GM18873 (cell line): ENCODE measurements at regions not wholly inside any gene's neighbourhood (a gene's known extent, or its start where the extent isn't known, plus 50 kb on each side); places are given as distances from the start of the nearest gene placed in this dataset.

Source experiments
- ATAC-seq: cut with Tn5 transposase; IDR thresholded peaks from one replicate; pipeline ENCODE4 v1.9.1; 2021; ENCODE audit warnings: mild to moderate bottlenecking, moderate library complexity, moderate number of reproducible peaks; ENCODE audit not compliant: unreplicated experiment, low FRiP score

GRCh38 chrX:10892621-10893225 lies 218.4 kb upstream of the HCCS start:
- ATAC-seq, result no peak

- ATAC-seq, result no peak
These were observed 217.8 kb upstream of the HCCS start for GRCh38 chrX:10893366-10893765.

- no peak for ATAC-seq
These were observed 217.2 kb upstream of the HCCS start for GRCh38 chrX:10893976-10894375.

- ATAC-seq, result no peak
These were observed 213.4 kb upstream of the HCCS start for GRCh38 chrX:10897768-10898167.

GRCh38 chrX:10900585-10901289 lies 210.4 kb upstream of the HCCS start:
- no peak for ATAC-seq

DNA sequence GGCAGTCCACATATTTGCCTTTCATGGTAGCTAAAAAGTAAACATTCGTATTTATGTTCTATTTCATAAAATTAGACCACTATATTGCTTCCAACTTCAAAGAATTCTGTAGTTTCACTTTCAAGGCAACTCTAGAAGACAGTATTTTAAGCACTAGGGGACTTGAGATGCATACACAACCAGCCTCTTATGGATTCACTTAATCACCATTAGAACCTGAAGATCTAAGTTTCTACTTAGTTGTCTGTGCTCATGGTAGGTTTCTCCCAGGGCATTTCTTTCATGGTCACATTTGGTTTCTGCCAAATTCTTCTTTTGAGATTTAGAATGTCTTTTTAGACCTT lies 209.9 kb upstream of the HCCS start:
- no peak for ATAC-seq

DNA sequence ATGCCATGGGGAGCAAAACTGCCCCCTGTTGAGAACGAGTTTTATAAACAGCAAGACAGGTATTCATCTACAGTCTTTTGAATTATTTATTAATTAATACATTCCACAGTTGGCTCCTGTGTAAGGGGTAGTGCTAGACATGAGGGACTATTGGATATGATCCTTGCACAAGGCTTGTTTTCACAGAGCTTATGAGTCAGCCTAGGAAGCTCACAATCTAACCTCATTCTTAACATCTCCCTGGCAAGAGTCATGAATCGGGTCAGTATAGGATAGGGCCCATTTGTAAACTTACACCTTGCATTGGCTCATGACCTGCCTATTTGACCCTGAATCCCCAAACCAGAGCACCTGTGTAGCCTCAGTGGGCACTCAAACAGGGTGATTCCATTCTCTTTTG lies 209.1 kb upstream of the HCCS start:
- ATAC-seq, result no peak

GRCh38 chrX:10903523-10903922 lies 207.6 kb upstream of the HCCS start:
- no peak for ATAC-seq

DNA sequence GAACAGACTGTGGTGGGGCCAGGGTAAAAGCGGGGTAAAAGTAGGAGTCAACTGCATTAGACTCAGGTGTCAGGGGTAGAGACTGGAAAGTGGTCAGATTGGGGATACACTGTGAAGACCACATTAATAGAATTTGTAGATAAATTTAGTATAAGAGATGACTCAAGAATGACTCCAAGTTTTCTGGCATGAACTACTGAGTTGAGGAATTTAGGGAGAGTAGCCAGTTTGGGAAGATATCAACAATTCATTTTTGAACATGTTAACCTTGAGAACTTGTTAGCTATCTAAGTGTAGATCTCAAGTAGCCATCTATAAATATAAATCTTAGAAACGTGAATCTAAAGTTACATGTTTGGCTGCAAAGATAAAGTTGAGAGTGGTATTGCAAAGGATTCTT lies 206.9 kb upstream of the HCCS start:
- ATAC-seq, result no peak

GRCh38 chrX:10906866-10907265 lies 204.3 kb upstream of the HCCS start:
- no peak for ATAC-seq

DNA sequence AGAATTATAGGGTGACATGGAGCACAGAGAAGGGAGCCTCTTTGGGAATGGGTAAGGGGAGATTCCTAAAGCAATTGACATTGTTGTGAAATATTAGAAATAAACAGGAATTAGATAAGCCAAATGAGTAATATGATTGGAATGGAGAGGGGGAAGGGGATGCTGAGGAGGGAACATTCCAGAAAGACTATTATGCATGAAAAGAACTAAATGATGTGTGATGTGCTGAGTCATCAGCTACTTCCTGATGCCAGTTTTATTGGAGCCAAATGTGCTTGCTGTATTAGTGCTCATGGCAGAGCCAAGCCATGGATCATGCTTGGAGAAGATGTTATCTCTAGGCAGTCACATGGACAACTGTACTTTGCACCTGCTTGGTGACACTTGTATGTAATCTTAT lies 189.0 kb upstream of the HCCS start:
- no peak for ATAC-seq

DNA sequence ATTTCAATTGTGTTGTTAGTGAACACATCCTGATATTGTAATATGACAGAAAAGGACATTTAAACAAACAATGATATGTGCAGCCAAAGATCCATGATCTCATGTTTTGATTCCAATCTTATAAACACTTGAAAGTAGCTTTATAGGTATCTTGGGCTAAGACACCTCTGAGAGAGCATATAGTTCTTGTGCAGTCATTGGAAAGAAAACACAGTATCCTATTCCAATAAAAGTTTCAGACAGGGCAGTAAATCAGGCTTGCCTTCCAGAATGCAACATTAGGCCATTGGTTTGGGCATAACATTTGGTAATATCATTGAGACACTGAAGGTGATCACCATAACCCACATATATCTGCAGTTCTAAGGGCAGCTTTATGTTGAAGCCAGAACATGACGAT lies 188.3 kb upstream of the HCCS start:
- ATAC-seq, result no peak

- no peak for ATAC-seq
These were observed 187.7 kb upstream of the HCCS start for GRCh38 chrX:10923466-10923865.

- ATAC-seq, result no peak
These were observed 184.7 kb upstream of the HCCS start for GRCh38 chrX:10926404-10926803.

- no peak for ATAC-seq
These were observed 184.2 kb upstream of the HCCS start for GRCh38 chrX:10926891-10927290.

DNA sequence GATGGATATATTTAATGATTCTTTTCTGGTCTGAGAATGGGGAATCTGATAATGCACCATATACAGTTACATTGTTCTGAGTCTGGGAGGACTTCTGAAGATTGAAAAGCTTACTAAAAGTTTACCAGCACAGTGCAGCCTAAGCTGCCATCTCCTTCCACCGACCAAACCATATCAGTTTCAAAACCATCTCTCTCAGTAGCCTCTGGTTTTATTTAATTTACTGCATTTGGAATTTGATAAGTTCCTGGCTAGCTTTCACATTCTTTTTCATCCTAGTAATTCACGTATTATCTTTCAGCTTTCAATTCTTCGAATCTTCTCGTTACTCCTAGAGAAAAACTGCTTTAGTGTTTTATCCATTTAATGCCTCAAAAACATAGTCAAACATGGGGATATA lies 181.4 kb upstream of the HCCS start:
- no peak for ATAC-seq

GRCh38 chrX:10930151-10930550 lies 181.0 kb upstream of the HCCS start:
- no peak for ATAC-seq

DNA sequence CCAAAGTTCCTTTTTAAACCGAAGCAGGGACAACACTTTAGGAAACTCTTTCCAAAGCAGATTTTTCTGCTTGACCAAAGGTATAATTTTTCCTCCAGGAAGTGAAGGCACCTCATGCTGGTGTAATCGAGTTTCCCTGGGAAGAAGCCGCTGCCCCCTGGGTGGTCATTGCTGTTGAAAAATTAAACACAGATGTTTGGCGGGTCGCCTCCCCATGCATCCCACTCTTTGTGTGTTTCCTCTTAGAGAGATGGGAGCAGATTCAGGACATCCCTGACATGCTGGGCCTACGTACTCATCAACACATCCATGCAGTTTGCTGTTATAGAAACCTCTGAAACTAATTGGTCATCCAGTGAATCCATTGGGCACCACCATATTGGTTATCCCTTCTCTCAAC lies 179.2 kb upstream of the HCCS start:
- no peak for ATAC-seq

DNA sequence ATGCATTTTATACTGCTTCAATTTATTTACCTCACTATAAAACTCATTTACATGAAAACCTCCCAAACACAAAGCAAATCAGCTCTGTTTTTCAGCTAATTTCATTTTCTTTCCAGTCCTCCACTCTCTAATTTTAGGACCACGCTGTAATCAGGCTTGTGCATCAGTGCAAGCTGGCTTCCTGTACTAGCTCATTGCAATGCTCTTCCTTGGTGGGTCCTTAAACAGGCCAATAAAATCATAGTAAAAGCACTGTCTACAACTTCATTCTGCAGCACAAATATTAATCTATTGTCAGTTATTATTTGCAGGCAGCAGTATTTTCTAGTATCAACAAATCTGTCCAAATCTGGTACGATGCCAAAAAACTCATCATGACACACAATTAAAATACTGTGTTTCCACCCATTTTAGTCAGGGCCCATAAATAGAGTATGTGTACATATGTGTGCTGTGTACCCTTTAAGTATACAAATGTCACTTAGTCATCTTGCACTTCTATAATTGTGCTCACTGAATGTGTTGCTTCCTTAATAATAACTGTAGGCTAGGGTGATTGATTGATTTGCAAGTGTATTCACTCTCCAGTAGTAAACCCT lies 178.2 kb upstream of the HCCS start:
- ATAC-seq, result no peak

GRCh38 chrX:10935501-10935900 lies 175.6 kb upstream of the HCCS start:
- no peak for ATAC-seq

- no peak for ATAC-seq
These were observed 174.2 kb upstream of the HCCS start for GRCh38 chrX:10936976-10937375.

DNA sequence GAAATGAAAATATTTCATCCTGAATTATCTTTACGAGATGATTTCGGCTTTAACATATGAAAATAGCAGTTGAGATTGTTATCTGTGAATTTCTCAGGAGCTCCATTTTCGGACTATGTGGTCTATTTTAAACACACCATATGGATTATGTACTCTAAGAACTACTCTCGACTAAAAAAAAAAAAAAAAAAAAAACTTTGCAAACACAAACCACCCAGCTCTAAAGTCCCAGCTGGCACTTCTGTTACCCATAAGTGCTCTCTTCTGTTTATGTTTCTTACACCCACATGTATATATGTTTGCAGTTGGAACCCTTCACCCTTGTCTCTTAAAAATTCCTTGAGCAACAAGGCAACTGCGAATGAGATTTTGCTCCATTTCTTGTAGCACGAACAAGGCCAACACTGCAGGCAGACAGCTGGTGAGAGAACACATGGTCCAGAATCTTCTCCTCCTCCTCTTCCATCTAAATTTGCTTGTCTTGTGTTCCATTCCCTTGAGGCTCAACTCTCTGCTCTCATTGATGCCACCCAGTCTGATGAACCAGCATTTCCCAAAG lies 172.7 kb upstream of the HCCS start:
- no peak for ATAC-seq
